ENCODE measurements at regions not wholly inside any gene's neighbourhood (a gene's known extent, or its start where the extent isn't known, plus 50 kb on each side); places are given as distances from the start of the nearest gene placed in this dataset.

DNA sequence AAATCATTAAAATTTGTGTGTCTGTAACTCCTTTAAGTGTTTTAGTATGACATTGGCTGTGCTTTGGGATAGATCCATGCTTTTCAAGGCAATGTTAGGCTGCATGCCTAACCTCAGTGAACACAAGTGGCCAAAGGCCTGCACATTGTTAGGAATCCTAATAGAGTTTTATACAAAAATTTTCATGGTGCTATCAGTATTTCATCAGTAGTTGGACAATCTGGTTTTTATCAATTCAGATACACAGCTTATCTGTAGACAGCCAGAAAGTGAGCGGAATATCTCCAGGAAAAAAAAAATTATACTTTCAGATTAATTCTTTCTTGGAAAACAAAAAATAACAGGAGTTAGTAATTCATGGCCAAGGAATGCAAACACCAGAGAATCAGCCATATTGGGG is 324.0 kb upstream of the PDE3A start:
- Mint-ChIP-seq H3K27me3 (peaks cover 0 to 2% of the 10 kb centered on the region in 2 donors), H3K27ac (no peak overlapping the region), H3K36me3 (no peaks in the 10 kb centered on the region), H3K9me3 (peaks cover 0 to 2% (median 1%) of the 10 kb centered on the region in 5 donors), H3K4me3 (no peak overlapping the region), H3K4me1 (no peaks in the 10 kb centered on the region)
- H3K27ac ChIP-seq (ENCODE audit: low read depth, low read length), result no peak overlapping the region
- no peaks in the 10 kb centered on the region for H3K36me3 ChIP-seq (ENCODE audit: insufficient read depth, low read length)
- no peaks in the 10 kb centered on the region for H3K27me3 ChIP-seq (ENCODE audit: insufficient read depth, low read length, poor library complexity, severe bottlenecking)
- no peaks in the 10 kb centered on the region for H3K9me3 ChIP-seq (ENCODE audit: low read length)
- DNase-seq, result no peak
- ChIA-PET POLR2A (no interaction called here), CTCF (no interaction called here)
- no peak overlapping the region for H3K4me3 ChIP-seq (ENCODE audit: low read length)
- no peaks in the 10 kb centered on the region for H3K4me1 ChIP-seq (ENCODE audit: insufficient read depth, low read length)

DNA sequence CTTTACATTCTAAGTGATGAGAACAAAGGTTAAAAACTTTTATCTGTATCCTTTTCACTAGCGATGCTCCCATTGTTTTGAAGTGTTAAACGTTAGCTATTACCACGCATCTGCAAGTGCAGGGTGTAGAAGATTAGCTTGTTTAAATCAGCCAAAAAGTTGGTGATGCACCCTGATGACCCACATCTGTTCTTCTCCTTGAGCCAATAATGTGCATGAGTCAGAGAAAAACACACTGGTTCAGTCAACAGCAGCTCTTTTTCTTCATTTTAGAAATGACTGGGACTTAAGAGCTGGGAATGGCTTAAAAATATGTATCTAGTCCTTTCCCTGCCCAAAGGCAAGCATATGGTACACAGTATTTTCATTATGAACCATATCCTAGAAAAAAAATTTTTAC is 323.5 kb upstream of the PDE3A start:
- Histone ChIP-seq H3K27me3 (ENCODE audit: insufficient read depth, low read length, poor library complexity, severe bottlenecking) (no peaks in the 10 kb centered on the region), H3K4me3 (ENCODE audit: low read length) (no peak overlapping the region), H3K9me3 (ENCODE audit: low read length) (no peaks in the 10 kb centered on the region), H3K27ac (ENCODE audit: low read depth, low read length) (no peak overlapping the region), H3K4me1 (ENCODE audit: insufficient read depth, low read length) (no peaks in the 10 kb centered on the region), H3K36me3 (ENCODE audit: insufficient read depth, low read length) (no peaks in the 10 kb centered on the region)
- Mint-ChIP-seq H3K9me3 (peaks cover 0 to 2% (median 1%) of the 10 kb centered on the region in 5 donors), H3K4me3 (no peak overlapping the region), H3K4me1 (no peaks in the 10 kb centered on the region), H3K27ac (no peak overlapping the region), H3K27me3 (peaks cover 0 to 2% of the 10 kb centered on the region in 2 donors), H3K36me3 (no peaks in the 10 kb centered on the region)
- no peak for DNase-seq
- ChIA-PET POLR2A (no interaction called here), CTCF (no interaction called here)

DNA sequence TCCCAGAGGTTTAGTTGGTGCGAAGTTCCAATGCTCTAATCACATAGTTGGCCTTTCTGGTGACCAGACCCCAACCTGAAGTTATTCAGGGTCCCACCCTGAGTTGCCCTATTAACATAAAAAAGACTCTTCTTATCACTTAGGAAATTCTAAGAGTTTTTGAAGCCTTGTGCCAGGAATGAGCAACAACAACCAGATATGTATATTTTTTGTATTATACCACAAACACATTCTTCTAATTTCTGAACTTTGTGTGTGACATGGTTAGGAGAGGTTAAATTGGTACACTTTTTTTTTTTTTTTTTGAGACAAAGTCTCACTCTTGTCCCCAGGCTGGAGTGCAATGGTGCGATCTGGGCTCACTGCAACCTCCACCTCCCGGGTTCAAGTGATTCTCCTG is 320.4 kb upstream of the PDE3A start:
- Histone ChIP-seq H3K36me3 (ENCODE audit: insufficient read depth, low read length) (no peaks in the 10 kb centered on the region), H3K27ac (ENCODE audit: low read depth, low read length) (no peak overlapping the region), H3K9me3 (ENCODE audit: low read length) (no peaks in the 10 kb centered on the region), H3K4me3 (ENCODE audit: low read length) (no peak overlapping the region), H3K27me3 (ENCODE audit: insufficient read depth, low read length, poor library complexity, severe bottlenecking) (no peaks in the 10 kb centered on the region), H3K4me1 (ENCODE audit: insufficient read depth, low read length) (no peaks in the 10 kb centered on the region)
- Mint-ChIP-seq H3K36me3 (no peaks in the 10 kb centered on the region), H3K4me3 (no peak overlapping the region), H3K4me1 (no peaks in the 10 kb centered on the region), H3K27me3 (peaks cover 0 to 2% of the 10 kb centered on the region in 2 donors), H3K27ac (no peak overlapping the region), H3K9me3 (peaks cover 0 to 2% (median 1%) of the 10 kb centered on the region in 5 donors)
- DNase-seq, result no peak
- POLR2A ChIA-PET, result no interaction called here
- CTCF ChIA-PET, result no interaction called here

DNA sequence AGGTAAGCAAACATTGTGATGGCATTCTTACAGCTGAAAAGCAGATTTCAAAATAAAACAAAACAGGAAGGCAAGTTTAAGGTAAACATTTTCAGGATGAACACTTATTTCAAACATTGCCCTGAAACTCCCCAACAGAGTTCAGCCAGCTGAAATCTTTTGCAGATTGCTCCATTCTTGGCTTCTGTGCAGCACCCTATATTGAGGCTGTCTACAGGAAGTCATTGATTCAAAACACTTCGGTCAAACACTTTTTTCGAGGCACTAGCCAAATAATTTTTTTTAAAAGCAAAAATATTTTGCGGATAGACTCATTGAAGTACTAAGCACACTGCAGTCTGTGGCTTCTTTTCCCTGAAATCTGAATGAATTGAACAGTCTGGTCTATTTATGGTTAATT is 318.1 kb upstream of the PDE3A start:
- H3K36me3 ChIP-seq (ENCODE audit: insufficient read depth, low read length), result no peaks in the 10 kb centered on the region
- POLR2A ChIA-PET, result no interaction called here

DNA sequence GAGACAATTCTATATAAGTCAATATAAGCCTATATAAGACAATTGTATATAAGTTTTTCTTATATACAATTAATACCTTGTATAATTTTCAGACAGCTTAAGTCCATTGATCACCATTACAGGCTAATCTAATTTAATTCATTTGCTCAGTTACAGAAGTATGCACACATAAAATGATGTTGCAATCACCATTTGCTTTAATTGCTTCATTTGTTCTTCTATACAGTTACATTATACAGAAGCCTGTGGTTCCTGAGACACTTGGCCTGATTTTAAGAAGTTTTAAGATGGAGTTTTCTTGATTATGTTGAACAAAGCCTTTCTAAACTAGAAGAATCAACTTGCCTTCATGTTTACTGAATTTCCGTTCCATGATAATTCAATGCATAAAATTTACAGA is 314.6 kb upstream of the PDE3A start:
- Mint-ChIP-seq H3K27me3 (peaks cover 0 to 2% of the 10 kb centered on the region in 2 donors), H3K27ac (no peak overlapping the region), H3K36me3 (no peaks in the 10 kb centered on the region), H3K4me1 (no peaks in the 10 kb centered on the region), H3K4me3 (no peak overlapping the region), H3K9me3 (peaks cover 0 to 8% (median under 1%) of the 10 kb centered on the region in 5 donors)
- POLR2A ChIA-PET, result no interaction called here
- no peaks in the 10 kb centered on the region for H3K9me3 ChIP-seq (ENCODE audit: low read length)
- H3K27me3 ChIP-seq (ENCODE audit: insufficient read depth, low read length, poor library complexity, severe bottlenecking), result no peaks in the 10 kb centered on the region
- H3K27ac ChIP-seq (ENCODE audit: low read depth, low read length), result no peak overlapping the region
- CTCF ChIA-PET, result no interaction called here
- no peak overlapping the region for H3K4me3 ChIP-seq (ENCODE audit: low read length)
- H3K36me3 ChIP-seq (ENCODE audit: insufficient read depth, low read length), result no peaks in the 10 kb centered on the region
- no peak for DNase-seq
- no peaks in the 10 kb centered on the region for H3K4me1 ChIP-seq (ENCODE audit: insufficient read depth, low read length)

More for the DNA sequence above, 318.1 kb upstream of the PDE3A start:
- H3K27ac ChIP-seq (ENCODE audit: low read depth, low read length), result no peak overlapping the region
- no peak overlapping the region for H3K4me3 ChIP-seq (ENCODE audit: low read length)
- H3K4me3 Mint-ChIP-seq, result no peak overlapping the region
- no peaks in the 10 kb centered on the region for H3K9me3 ChIP-seq (ENCODE audit: low read length)
- peaks cover 0 to 2% of the 10 kb centered on the region in 2 donors for H3K27me3 Mint-ChIP-seq
- no peaks in the 10 kb centered on the region for H3K36me3 Mint-ChIP-seq
- CTCF ChIA-PET, result no interaction called here
- H3K9me3 Mint-ChIP-seq, result peaks cover 0 to 1% (median 0%) of the 10 kb centered on the region in 5 donors
- no peaks in the 10 kb centered on the region for H3K4me1 ChIP-seq (ENCODE audit: insufficient read depth, low read length)
- no peaks in the 10 kb centered on the region for H3K4me1 Mint-ChIP-seq
- no peaks in the 10 kb centered on the region for H3K27me3 ChIP-seq (ENCODE audit: insufficient read depth, low read length, poor library complexity, severe bottlenecking)
- no peak for DNase-seq
- no peak overlapping the region for H3K27ac Mint-ChIP-seq

DNA sequence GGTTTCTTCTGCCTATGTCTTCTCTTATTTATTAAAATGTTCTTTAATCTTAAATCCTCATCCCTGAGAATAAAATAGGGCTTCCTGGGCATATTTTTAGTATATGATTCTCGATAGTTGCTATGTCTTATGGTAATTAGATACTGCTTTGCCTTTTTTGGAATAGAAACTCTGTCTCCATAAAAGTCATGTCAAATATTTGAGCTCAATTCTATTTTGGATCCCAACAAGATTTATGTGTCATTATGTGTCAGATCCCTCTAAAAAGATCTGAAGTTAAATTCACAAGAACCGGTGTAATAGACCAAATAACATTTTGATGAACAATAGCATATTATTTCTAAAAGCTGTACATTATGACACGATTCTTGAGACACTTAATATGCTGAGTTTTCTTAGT is 312.5 kb upstream of the PDE3A start:
- H3K36me3 ChIP-seq (ENCODE audit: insufficient read depth, low read length), result no peaks in the 10 kb centered on the region
- POLR2A ChIA-PET, result no interaction called here
- DNase-seq, result no peak
- H3K4me1 ChIP-seq (ENCODE audit: insufficient read depth, low read length), result no peaks in the 10 kb centered on the region
- H3K27ac Mint-ChIP-seq, result no peak overlapping the region
- no peaks in the 10 kb centered on the region for H3K4me1 Mint-ChIP-seq
- no peaks in the 10 kb centered on the region for H3K27me3 Mint-ChIP-seq
- no peaks in the 10 kb centered on the region for H3K27me3 ChIP-seq (ENCODE audit: insufficient read depth, low read length, poor library complexity, severe bottlenecking)
- H3K4me3 ChIP-seq (ENCODE audit: low read length), result no peak overlapping the region
- no peak overlapping the region for H3K27ac ChIP-seq (ENCODE audit: low read depth, low read length)
- no peaks in the 10 kb centered on the region for H3K9me3 ChIP-seq (ENCODE audit: low read length)
- H3K36me3 Mint-ChIP-seq, result no peaks in the 10 kb centered on the region
- CTCF ChIA-PET, result no interaction called here
- H3K4me3 Mint-ChIP-seq, result no peak overlapping the region
- H3K9me3 Mint-ChIP-seq, result peaks cover 0 to 14% (median 4%) of the 10 kb centered on the region in 5 donors

DNA sequence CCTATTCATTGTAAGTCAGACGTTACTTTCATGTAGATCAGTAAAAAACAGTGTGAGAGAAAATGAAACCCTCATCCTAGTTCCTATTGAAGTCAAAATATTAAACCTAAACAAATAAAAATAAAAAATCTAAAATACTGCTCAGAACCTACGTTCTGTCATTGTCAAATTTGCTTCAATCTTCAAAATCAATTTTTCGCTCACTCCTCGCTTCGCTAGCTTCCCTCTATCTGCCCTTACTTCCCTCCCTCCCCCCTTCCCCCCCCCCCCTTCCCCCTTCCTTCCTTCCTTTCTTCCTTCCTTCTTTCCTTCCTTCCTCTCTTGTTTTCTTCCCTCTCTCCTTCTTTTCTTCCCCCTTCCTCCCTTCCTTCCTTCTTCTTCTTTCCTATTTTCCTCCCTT is 310.9 kb upstream of the PDE3A start:
- no peaks in the 10 kb centered on the region for H3K4me1 Mint-ChIP-seq
- no peaks in the 10 kb centered on the region for H3K27me3 ChIP-seq (ENCODE audit: insufficient read depth, low read length, poor library complexity, severe bottlenecking)
- peaks cover 0 to 21% (median 4%) of the 10 kb centered on the region in 5 donors for H3K9me3 Mint-ChIP-seq
- no peaks in the 10 kb centered on the region for H3K36me3 ChIP-seq (ENCODE audit: insufficient read depth, low read length)
- H3K36me3 Mint-ChIP-seq, result no peaks in the 10 kb centered on the region
- H3K4me3 ChIP-seq (ENCODE audit: low read length), result no peak overlapping the region
- no peak overlapping the region for H3K27ac ChIP-seq (ENCODE audit: low read depth, low read length)
- H3K4me1 ChIP-seq (ENCODE audit: insufficient read depth, low read length), result no peaks in the 10 kb centered on the region
- H3K27me3 Mint-ChIP-seq, result no peaks in the 10 kb centered on the region
- ChIA-PET POLR2A (no interaction called here), CTCF (no interaction called here)
- no peaks in the 10 kb centered on the region for H3K9me3 ChIP-seq (ENCODE audit: low read length)
- H3K4me3 Mint-ChIP-seq, result no peak overlapping the region
- H3K27ac Mint-ChIP-seq, result no peak overlapping the region
- no peak for DNase-seq

DNA sequence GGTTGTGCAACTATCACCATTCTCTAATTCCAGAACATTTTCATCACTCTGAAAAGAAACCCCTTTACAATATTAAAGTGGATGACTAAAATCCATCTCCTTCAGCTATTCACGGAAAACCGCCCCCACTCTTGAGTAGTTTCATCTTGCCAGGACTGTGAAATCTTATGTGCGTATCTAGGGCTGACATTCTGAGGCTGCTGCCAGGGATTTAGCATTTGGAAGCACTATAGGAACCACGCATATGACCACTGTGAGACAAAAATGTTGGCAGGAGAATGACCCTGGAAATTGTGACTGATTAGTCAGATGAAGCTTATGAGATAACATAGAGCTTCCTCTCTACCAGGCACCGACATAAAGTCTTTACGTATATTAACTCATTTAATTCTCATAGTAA is 305.2 kb upstream of the PDE3A start:
- H3K9me3 ChIP-seq (ENCODE audit: low read length), result no peaks in the 10 kb centered on the region
- no peak overlapping the region for H3K27ac ChIP-seq (ENCODE audit: low read depth, low read length)
- Mint-ChIP-seq H3K4me3 (no peak overlapping the region), H3K27me3 (peaks cover 0 to 2% of the 10 kb centered on the region in 2 donors), H3K4me1 (no peaks in the 10 kb centered on the region), H3K36me3 (no peaks in the 10 kb centered on the region), H3K27ac (no peak overlapping the region), H3K9me3 (peaks cover 0 to 24% (median 6%) of the 10 kb centered on the region in 5 donors)
- ChIA-PET POLR2A (no interaction called here), CTCF (no interaction called here)
- no peak for DNase-seq
- H3K4me3 ChIP-seq (ENCODE audit: low read length), result no peak overlapping the region
- H3K27me3 ChIP-seq (ENCODE audit: insufficient read depth, low read length, poor library complexity, severe bottlenecking), result no peaks in the 10 kb centered on the region
- no peaks in the 10 kb centered on the region for H3K4me1 ChIP-seq (ENCODE audit: insufficient read depth, low read length)
- H3K36me3 ChIP-seq (ENCODE audit: insufficient read depth, low read length), result no peaks in the 10 kb centered on the region

DNA sequence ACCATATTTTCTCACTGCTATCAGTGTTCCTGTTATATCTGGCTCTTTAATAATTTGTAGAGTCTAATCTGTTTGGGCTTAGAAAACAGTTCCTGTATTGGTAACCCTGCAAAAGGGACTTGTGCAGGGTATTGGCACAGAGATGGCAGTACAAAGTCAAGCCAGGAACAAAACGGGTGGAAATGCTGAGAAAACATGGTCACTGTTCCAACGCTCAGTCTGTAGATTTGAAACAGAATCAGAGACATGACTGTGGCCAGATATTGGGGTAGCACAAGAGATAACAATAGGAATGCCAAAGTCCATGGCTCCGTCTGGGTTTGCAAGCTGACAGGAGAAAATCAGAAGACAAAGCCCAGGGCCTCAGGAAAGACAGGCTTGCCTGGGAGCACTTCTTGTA is 290.7 kb upstream of the PDE3A start:
- no peaks in the 10 kb centered on the region for H3K4me1 Mint-ChIP-seq
- CTCF ChIA-PET, result no interaction called here
- H3K36me3 ChIP-seq (ENCODE audit: insufficient read depth, low read length), result no peaks in the 10 kb centered on the region
- H3K27ac Mint-ChIP-seq, result no peak overlapping the region
- POLR2A ChIA-PET, result no interaction called here
- DNase-seq, result no peak
- H3K9me3 ChIP-seq (ENCODE audit: low read length), result no peaks in the 10 kb centered on the region
- no peak overlapping the region for H3K4me3 Mint-ChIP-seq
- H3K27me3 ChIP-seq (ENCODE audit: insufficient read depth, low read length, poor library complexity, severe bottlenecking), result no peaks in the 10 kb centered on the region
- no peaks in the 10 kb centered on the region for H3K27me3 Mint-ChIP-seq
- H3K36me3 Mint-ChIP-seq, result no peaks in the 10 kb centered on the region
- no peak overlapping the region for H3K27ac ChIP-seq (ENCODE audit: low read depth, low read length)
- no peak overlapping the region for H3K4me3 ChIP-seq (ENCODE audit: low read length)
- H3K4me1 ChIP-seq (ENCODE audit: insufficient read depth, low read length), result no peaks in the 10 kb centered on the region
- peaks cover 0 to 4% (median 2%) of the 10 kb centered on the region in 5 donors for H3K9me3 Mint-ChIP-seq
